GM21737 (cell line): ENCODE measurements at regions not wholly inside any gene's neighbourhood (a gene's known extent, or its start where the extent isn't known, plus 50 kb on each side); places are given as distances from the start of the nearest gene placed in this dataset.
"Not testable (repeated sequence)": the region's sequence is repeated elsewhere in the genome, so short reads cannot be mapped to it uniquely, and the experiment has no call there.

Source experiments
- ATAC-seq: cut with Tn5 transposase; IDR thresholded peaks from one replicate; pipeline ENCODE4 v1.9.1; 2021; ENCODE audit warnings: mild to moderate bottlenecking, moderate library complexity; ENCODE audit not compliant: unreplicated experiment

- ATAC-seq = no peak
These were observed 93.1 kb upstream of the HIF1A start for GRCh38 chr14:61602003-61602732.

GRCh38 chr14:61602733-61603077 lies 92.6 kb upstream of the HIF1A start:
- no peak for ATAC-seq

GRCh38 chr14:61603736-61604135 lies 91.6 kb upstream of the HIF1A start:
- ATAC-seq = no peak

- ATAC-seq = no peak
These were observed 87.6 kb upstream of the HIF1A start for GRCh38 chr14:61607570-61608244.

GRCh38 chr14:61608245-61609165 lies 86.8 kb upstream of the HIF1A start:
- no peak for ATAC-seq

GRCh38 chr14:61609191-61609843 lies 86.0 kb upstream of the HIF1A start:
- ATAC-seq = no peak

- ATAC-seq = no peak
These were observed 85.4 kb upstream of the HIF1A start for GRCh38 chr14:61609884-61610283.

- ATAC-seq = no peak
These were observed 84.4 kb upstream of the HIF1A start for GRCh38 chr14:61610900-61611299.

- no peak for ATAC-seq
These were observed 83.3 kb upstream of the HIF1A start for GRCh38 chr14:61611880-61612630.

GRCh38 chr14:61613006-61613405 lies 82.3 kb upstream of the HIF1A start:
- ATAC-seq = not testable (repeated sequence)

GRCh38 chr14:61614693-61615092 lies 80.6 kb upstream of the HIF1A start:
- ATAC-seq = no peak

GRCh38 chr14:61615743-61616523 lies 79.4 kb upstream of the HIF1A start:
- no peak for ATAC-seq

GRCh38 chr14:61616524-61617185 lies 78.7 kb upstream of the HIF1A start:
- ATAC-seq = no peak

- no peak for ATAC-seq
These were observed 76.9 kb upstream of the HIF1A start for GRCh38 chr14:61618448-61618847.

- ATAC-seq = no peak
These were observed 75.8 kb upstream of the HIF1A start for GRCh38 chr14:61619494-61619893.

GRCh38 chr14:61620130-61620946 lies 75.0 kb upstream of the HIF1A start:
- ATAC-seq = peak; percentile 68

- ATAC-seq = no peak
These were observed 73.9 kb upstream of the HIF1A start for GRCh38 chr14:61621444-61621843.

GRCh38 chr14:61622051-61622450 lies 73.3 kb upstream of the HIF1A start:
- no peak for ATAC-seq
